ENCODE measurements at regions not wholly inside any gene's neighbourhood (a gene's known extent, or its start where the extent isn't known, plus 50 kb on each side); places are given as distances from the start of the nearest gene placed in this dataset.

GRCh38 chr18:45482286-45482685 lies 133.0 kb upstream of the SLC14A2 start:
- H3K27me3 Mint-ChIP-seq (ENCODE audit: low read depth), result no peaks in the 10 kb centered on the region
- no peaks in the 10 kb centered on the region for H3K36me3 Mint-ChIP-seq (ENCODE audit: low read depth)
- no peak overlapping the region for H3K4me3 Mint-ChIP-seq
- H3K27ac Mint-ChIP-seq, result peak overlapping the region in 2 of 3 experiments; percentile 49 to 68
- TF ChIP-seq, protein P1, sequence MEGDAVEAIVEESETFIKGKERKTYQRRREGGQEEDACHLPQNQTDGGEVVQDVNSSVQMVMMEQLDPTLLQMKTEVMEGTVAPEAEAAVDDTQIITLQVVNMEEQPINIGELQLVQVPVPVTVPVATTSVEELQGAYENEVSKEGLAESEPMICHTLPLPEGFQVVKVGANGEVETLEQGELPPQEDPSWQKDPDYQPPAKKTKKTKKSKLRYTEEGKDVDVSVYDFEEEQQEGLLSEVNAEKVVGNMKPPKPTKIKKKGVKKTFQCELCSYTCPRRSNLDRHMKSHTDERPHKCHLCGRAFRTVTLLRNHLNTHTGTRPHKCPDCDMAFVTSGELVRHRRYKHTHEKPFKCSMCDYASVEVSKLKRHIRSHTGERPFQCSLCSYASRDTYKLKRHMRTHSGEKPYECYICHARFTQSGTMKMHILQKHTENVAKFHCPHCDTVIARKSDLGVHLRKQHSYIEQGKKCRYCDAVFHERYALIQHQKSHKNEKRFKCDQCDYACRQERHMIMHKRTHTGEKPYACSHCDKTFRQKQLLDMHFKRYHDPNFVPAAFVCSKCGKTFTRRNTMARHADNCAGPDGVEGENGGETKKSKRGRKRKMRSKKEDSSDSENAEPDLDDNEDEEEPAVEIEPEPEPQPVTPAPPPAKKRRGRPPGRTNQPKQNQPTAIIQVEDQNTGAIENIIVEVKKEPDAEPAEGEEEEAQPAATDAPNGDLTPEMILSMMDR (IDR thresholded peaks at IDR 0.05; ENCODE audit: unreplicated experiment in 3 of 3), result no peak
- peaks cover 21% of the 10 kb centered on the region for H3K4me1 Mint-ChIP-seq
- no peaks in the 10 kb centered on the region for H3K9me3 Mint-ChIP-seq

DNA sequence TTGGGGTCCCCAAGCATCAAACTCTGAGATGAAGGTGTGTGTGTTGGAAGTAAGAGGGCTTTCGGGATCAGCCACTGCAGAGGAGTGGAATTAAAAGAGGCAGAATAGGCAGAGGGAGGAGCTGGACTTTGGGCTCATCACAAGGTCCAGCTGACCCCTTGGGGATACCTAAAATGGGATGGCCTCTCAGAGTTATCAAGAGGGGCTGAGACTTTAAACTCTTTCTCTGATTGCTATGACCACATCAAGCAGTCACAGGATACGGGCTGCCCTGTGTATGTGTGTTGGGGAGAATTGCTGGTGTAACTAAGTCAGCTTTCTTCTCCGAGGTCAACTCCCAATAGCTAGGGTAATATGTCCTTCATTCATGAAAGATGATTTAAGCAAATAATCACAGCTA lies 127.7 kb upstream of the SLC14A2 start:
- no peak overlapping the region for H3K4me3 Mint-ChIP-seq
- TF ChIP-seq, protein P1 (IDR thresholded peaks at IDR 0.05; ENCODE audit: unreplicated experiment in 3 of 3), result no peak
- H3K9me3 Mint-ChIP-seq, result no peaks in the 10 kb centered on the region
- H3K36me3 Mint-ChIP-seq (ENCODE audit: low read depth), result no peaks in the 10 kb centered on the region
- H3K27ac Mint-ChIP-seq, result no peak overlapping the region
- peaks cover under 1% of the 10 kb centered on the region for H3K4me1 Mint-ChIP-seq
- H3K27me3 Mint-ChIP-seq (ENCODE audit: low read depth), result no peaks in the 10 kb centered on the region

DNA sequence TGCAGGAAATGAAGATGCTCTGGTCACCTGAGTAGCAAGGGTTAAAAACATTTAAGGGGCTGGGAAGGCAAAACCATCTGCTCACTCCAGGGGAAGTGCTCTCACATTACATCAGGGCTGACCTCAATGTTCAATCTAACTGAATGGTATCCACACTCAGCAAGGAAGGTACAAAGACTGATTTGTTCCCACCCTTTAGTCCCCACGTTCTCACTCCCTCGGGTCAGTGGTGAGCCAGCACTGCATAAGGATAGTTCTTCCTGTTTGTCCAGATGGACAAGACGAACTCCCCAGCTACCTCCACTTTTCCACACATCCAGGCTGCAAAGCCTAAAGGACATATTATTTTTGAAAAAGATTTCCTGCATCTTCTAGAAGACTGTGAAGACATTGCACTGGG lies 126.6 kb upstream of the SLC14A2 start:
- Mint-ChIP-seq H3K27me3 (ENCODE audit: low read depth) (no peaks in the 10 kb centered on the region), H3K27ac (no peak overlapping the region), H3K9me3 (no peaks in the 10 kb centered on the region), H3K36me3 (ENCODE audit: low read depth) (no peaks in the 10 kb centered on the region), H3K4me1 (no peaks in the 10 kb centered on the region), H3K4me3 (no peak overlapping the region)
- TF ChIP-seq, protein P1 (IDR thresholded peaks at IDR 0.05; ENCODE audit: unreplicated experiment in 3 of 3), result no peak

DNA sequence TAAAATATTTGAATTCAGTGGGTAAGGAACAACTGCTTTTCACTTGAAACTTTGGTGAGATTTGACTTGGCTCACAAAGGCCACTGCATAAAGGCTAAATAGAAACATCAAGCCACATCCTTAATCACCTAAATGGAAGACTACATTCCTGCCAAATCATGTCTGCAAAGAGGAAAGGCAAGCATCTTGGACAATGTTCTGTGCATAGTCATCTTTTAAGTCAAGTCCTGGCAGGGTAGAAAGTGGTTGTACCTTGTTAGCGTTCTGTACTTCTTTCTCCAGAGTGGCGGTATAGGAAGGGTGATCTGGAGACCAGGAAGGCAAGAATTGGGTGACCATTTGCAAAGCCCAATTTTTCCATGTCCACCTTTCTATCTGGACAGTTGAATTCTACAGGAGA lies 121.4 kb upstream of the SLC14A2 start:
- H3K4me1 Mint-ChIP-seq, result peaks cover 13% of the 10 kb centered on the region

GRCh38 chr18:45494811-45495210 lies 120.5 kb upstream of the SLC14A2 start:
- H3K27ac Mint-ChIP-seq, result peak overlapping the region in 2 of 3 experiments; percentile 44 to 86
- peaks cover 3% of the 10 kb centered on the region for H3K27me3 Mint-ChIP-seq (ENCODE audit: low read depth)
- peaks cover 14% of the 10 kb centered on the region for H3K4me1 Mint-ChIP-seq
- no peaks in the 10 kb centered on the region for H3K9me3 Mint-ChIP-seq
- H3K36me3 Mint-ChIP-seq (ENCODE audit: low read depth), result no peaks in the 10 kb centered on the region
- no peak overlapping the region for H3K4me3 Mint-ChIP-seq
- TF ChIP-seq, protein P1 (IDR thresholded peaks at IDR 0.05; ENCODE audit: unreplicated experiment in 3 of 3), result no peak

More for the DNA sequence above, 121.4 kb upstream of the SLC14A2 start:
- H3K9me3 Mint-ChIP-seq, result no peaks in the 10 kb centered on the region
- H3K27ac Mint-ChIP-seq, result no peak overlapping the region
- H3K4me3 Mint-ChIP-seq, result no peak overlapping the region
- TF ChIP-seq, protein P1 (IDR thresholded peaks at IDR 0.05; ENCODE audit: unreplicated experiment in 3 of 3), result no peak
- H3K36me3 Mint-ChIP-seq (ENCODE audit: low read depth), result no peaks in the 10 kb centered on the region
- H3K27me3 Mint-ChIP-seq (ENCODE audit: low read depth), result peaks cover 3% of the 10 kb centered on the region

GRCh38 chr18:45496741-45497140 lies 118.5 kb upstream of the SLC14A2 start:
- Mint-ChIP-seq H3K27ac (no peak overlapping the region), H3K4me1 (peaks cover 14% of the 10 kb centered on the region), H3K36me3 (ENCODE audit: low read depth) (no peaks in the 10 kb centered on the region)

More at GRCh38 chr18:45496741-45497140, 118.5 kb upstream of the SLC14A2 start:
- TF ChIP-seq, protein P1 (IDR thresholded peaks at IDR 0.05; ENCODE audit: unreplicated experiment in 3 of 3), result no peak
- peaks cover 3% of the 10 kb centered on the region for H3K27me3 Mint-ChIP-seq (ENCODE audit: low read depth)
- no peaks in the 10 kb centered on the region for H3K9me3 Mint-ChIP-seq
- H3K4me3 Mint-ChIP-seq, result no peak overlapping the region

All from nephron (organoid).